Cardiac fibroblast (primary cell): ENCODE measurements at regions not wholly inside any gene's neighbourhood (a gene's known extent, or its start where the extent isn't known, plus 50 kb on each side); places are given as distances from the start of the nearest gene placed in this dataset.

Experiments used
- DNase-seq, 2 donors: peaks; one replicate each; pipeline versions ENCODE4 v3.0.0 to v3.0.0-alpha.2; 2010; ENCODE audit warnings: low read depth in 2 of 2
- H3K4me3 ChIP-seq, 2 donors: replicated peaks in 1 of 2; 1 replicate in 1 of 2; 2 replicates in 1 of 2; pipeline ENCODE4 v1.5.1; 2011; ENCODE audit warnings: low read depth in 2 of 2, low read length in 2 of 2, mild to moderate bottlenecking in 2 of 2, moderate library complexity in 1 of 2
- TF ChIP-seq, protein P1 (sequence below): IDR thresholded peaks from one replicate; pipeline ENCODE4 v1.5.1; 2011; ENCODE audit warnings: low read depth, mild to moderate bottlenecking, low read length, inconsistent platforms

GRCh38 chr13:74219566-74219965 is 85.4 kb upstream of the KLF12 start:
- TF ChIP-seq, protein P1, sequence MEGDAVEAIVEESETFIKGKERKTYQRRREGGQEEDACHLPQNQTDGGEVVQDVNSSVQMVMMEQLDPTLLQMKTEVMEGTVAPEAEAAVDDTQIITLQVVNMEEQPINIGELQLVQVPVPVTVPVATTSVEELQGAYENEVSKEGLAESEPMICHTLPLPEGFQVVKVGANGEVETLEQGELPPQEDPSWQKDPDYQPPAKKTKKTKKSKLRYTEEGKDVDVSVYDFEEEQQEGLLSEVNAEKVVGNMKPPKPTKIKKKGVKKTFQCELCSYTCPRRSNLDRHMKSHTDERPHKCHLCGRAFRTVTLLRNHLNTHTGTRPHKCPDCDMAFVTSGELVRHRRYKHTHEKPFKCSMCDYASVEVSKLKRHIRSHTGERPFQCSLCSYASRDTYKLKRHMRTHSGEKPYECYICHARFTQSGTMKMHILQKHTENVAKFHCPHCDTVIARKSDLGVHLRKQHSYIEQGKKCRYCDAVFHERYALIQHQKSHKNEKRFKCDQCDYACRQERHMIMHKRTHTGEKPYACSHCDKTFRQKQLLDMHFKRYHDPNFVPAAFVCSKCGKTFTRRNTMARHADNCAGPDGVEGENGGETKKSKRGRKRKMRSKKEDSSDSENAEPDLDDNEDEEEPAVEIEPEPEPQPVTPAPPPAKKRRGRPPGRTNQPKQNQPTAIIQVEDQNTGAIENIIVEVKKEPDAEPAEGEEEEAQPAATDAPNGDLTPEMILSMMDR, result no peak
- H3K4me3 ChIP-seq, result no peak overlapping the region
- DNase-seq, result no peak

- H3K4me3 ChIP-seq, result no peak overlapping the region
- TF ChIP-seq, protein P1, result no peak
- no peak for DNase-seq
Measured at GRCh38 chr13:74218291-74218690, 84.1 kb upstream of the KLF12 start.

DNA sequence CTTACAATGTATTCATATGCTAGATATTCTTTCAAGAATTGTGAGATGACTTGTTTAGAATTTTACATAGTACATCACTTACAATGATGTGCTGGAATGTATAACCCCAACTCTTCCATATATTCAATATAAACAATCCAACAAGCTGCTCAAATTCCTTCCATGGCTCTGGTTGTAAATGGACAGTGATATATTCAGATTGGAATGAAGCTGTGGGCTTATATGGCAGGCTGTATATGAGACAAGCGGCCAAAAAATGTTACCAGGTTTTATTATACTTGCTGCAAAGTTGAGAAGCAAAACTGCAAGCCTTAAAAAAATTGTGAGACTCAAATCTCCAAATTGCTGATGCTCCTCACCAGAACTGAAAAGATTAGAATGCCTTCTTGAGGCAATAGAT is 83.6 kb upstream of the KLF12 start:
- TF ChIP-seq, protein P1, result no peak
- DNase-seq, result peak; percentile 16 to 53
- H3K4me3 ChIP-seq, result no peak overlapping the region

DNA sequence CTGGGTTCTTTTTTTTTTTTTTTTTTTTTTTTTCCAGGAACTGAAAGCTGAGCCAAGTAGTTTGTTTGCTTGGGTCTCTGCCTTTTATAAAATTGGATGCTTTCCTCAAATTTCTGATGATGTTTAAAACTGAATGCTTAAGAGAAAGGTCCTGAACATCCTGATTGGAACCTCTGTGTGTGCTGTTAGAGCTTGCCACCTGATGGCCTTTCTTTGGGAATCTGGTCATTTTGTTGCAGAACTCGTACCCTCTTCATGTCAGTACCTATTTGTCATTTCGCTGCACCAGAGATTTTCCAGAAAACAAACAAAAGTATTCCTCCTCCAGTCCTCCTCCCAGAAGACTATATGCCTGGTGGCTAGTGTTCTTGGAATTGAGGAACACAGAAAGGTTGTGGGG is 81.2 kb upstream of the KLF12 start:
- no peak overlapping the region for H3K4me3 ChIP-seq
- TF ChIP-seq, protein P1, result no peak
- DNase-seq, result no peak

DNA sequence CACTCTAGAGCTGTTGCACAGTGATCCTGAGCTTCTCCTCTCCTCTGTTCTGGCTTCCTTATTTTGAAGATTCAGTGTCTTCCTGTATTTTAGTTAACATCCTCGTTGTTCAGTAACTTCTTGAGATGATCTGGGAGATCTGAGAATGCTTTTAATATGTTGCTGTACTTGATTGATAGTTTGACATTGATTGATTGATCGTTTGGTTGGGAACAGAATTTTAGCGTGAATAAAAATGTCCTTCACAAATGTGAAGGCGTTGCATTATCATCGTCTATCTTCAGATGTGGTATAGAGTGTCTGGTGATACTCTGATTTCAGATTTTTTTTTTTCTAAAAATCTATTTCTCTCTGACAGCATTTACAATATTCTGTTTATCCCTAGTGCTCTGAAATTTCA is 80.1 kb upstream of the KLF12 start:
- no peak for DNase-seq
- no peak overlapping the region for H3K4me3 ChIP-seq
- TF ChIP-seq, protein P1, result no peak

GRCh38 chr13:74210693-74211393 is 76.6 kb upstream of the KLF12 start:
- peak; percentile 97 to 100 for DNase-seq
- TF ChIP-seq, protein P1, result no peak
- H3K4me3 ChIP-seq, result no peak overlapping the region

DNA sequence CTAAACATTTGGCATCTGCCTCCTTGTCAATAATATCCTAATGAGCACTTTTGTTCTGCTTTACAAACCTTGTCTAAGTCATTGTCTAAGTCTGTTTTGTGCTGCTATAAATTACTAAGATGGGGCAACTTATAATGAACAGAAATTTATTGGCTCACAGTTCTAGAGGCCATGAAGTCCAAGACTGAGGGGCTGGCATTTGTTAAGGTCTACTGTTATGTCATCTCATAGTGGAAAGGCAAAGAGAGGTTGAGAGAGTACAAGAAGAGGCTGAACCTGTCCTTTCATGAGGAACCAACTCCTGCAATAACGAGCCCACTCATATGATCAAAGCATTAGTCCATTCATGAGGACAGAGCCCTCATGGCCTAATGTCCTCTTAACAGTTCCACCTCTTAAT is 72.7 kb upstream of the KLF12 start:
- no peak for DNase-seq
- TF ChIP-seq, protein P1, result no peak
- H3K4me3 ChIP-seq, result no peak overlapping the region
